SU-DHL-6 (cell line): ENCODE measurements at regions not wholly inside any gene's neighbourhood (a gene's known extent, or its start where the extent isn't known, plus 50 kb on each side); places are given as distances from the start of the nearest gene placed in this dataset.

ENCODE experiments used
- H2AFZ ChIP-seq: fragments of 200-600 bp; sonication (generic); 2 replicates; pipeline ENCODE4 v1.6.1; 2014; ENCODE audit warnings: low read depth, mild to moderate bottlenecking, moderate library complexity, mixed read lengths, antibody characterized with exemption, low read length; ENCODE audit not compliant: severe bottlenecking
- H3F3A ChIP-seq: fragments of 200-600 bp; shearing (Covaris generic); 2 replicates; pipeline ENCODE4 v1.6.0; 2016; ENCODE audit warnings: antibody characterized with exemption, mild to moderate bottlenecking; ENCODE audit not compliant: insufficient read depth
- H3K27ac ChIP-seq: fragments of 200-600 bp; sonication (generic); 2 replicates; pipeline ENCODE4 v1.5.1; 2016; ENCODE audit warnings: low read depth, mild to moderate bottlenecking, low read length, moderate library complexity, mixed read lengths
- H3K27me3 ChIP-seq: fragments of 200-600 bp; sonication (generic), shearing (Covaris generic); 2 replicates; pipeline ENCODE4 v1.6.0; 2014; ENCODE audit warnings: mild to moderate bottlenecking, low read length
- H3K36me3 ChIP-seq: fragments of 200-600 bp; sonication (generic); 2 replicates; pipeline ENCODE4 v1.6.1; 2014; ENCODE audit warnings: mild to moderate bottlenecking, low read length, mixed read lengths
- H3K4me2 ChIP-seq: fragments of 300-600, 200-600 bp; shearing (Covaris generic), sonication (generic); 2 replicates; pipeline ENCODE4 v1.6.0; 2014; ENCODE audit warnings: low read length, low read depth, mild to moderate bottlenecking; ENCODE audit not compliant: poor library complexity, severe bottlenecking
- H3K4me3 ChIP-seq: fragments of 200-600 bp; sonication (generic); 2 replicates; pipeline ENCODE4 v1.5.1; 2014; ENCODE audit warnings: antibody characterized with exemption, low read length, mild to moderate bottlenecking, mixed read lengths; ENCODE audit not compliant: insufficient read depth, poor library complexity, severe bottlenecking
- H3K79me2 ChIP-seq: fragments of 200-600 bp; sonication (generic); 2 replicates; pipeline ENCODE4 v1.6.1; 2014; ENCODE audit warnings: mild to moderate bottlenecking, low read length, moderate library complexity; ENCODE audit not compliant: insufficient read depth
- H3K9ac ChIP-seq: fragments of 200-600 bp; sonication (generic); 2 replicates; pipeline ENCODE4 v1.7.0; 2014; ENCODE audit warnings: mild to moderate bottlenecking, low read length
- H3K9me2 ChIP-seq: fragments of 200-600 bp; sonication (generic); replicated peaks from 2 replicates; pipeline ENCODE4 v1.6.1; 2014; ENCODE audit warnings: low read length; ENCODE audit not compliant: insufficient read depth
- H3K9me3 ChIP-seq: fragments of 200-600 bp; sonication (generic); 2 replicates; pipeline ENCODE4 v1.6.1; 2014; ENCODE audit warnings: low read length, mixed read lengths; ENCODE audit not compliant: insufficient read depth
- H4K20me1 ChIP-seq: fragments of 200-600 bp; sonication (generic); 2 replicates; pipeline ENCODE4 v1.6.1; 2014; ENCODE audit warnings: low read depth, mild to moderate bottlenecking, antibody characterized with exemption, low read length, moderate library complexity, mixed read lengths
- EZH2phosphoT487 ChIP-seq: fragments of 200-600 bp; sonication (generic), shearing (Covaris generic); conservative IDR thresholded peaks from 2 replicates; pipeline ENCODE4 v1.6.1; 2018; ENCODE audit warnings: mild to moderate bottlenecking, antibody characterized with exemption, low read length, moderate library complexity, mixed read lengths
- TF ChIP-seq, protein P1 (sequence below): fragments of 200-600 bp; sonication (generic); IDR thresholded peaks from one replicate; pipeline ENCODE4 v1.5.1; 2017; ENCODE audit warnings: antibody characterized with exemption, mild to moderate bottlenecking, low read length, moderate library complexity; ENCODE audit not compliant: insufficient read depth, poor library complexity, severe bottlenecking

DNA sequence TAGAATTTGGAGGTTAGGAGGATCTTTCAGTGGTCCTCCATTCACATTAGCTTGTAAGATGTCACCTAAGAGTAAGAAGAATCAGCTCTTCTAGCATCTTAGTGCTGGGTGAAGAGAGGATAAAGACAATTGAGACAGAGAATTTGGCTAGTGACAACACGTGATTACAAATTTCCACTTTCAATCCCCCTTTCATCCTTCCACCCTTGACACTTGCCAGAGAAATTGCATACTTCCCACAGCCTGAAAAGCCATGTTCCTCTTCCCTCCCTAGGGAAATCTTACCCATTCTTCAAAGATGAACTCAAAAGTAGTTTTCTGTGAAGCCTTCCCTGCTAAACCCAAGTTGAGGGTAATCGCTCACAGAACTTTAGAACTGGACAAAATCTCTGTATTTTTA lies 282.6 kb upstream of the PTGER4 start:
- Histone ChIP-seq H3K9me3 (no peaks in the 10 kb centered on the region), H3K27me3 (no peaks in the 10 kb centered on the region), H3K4me3 (no peak overlapping the region), H3K79me2 (no peaks in the 10 kb centered on the region), H3K36me3 (no peaks in the 10 kb centered on the region), H3K27ac (no peak overlapping the region), H2AFZ (no peak overlapping the region), H3K4me2 (no peak overlapping the region), H3K9ac (no peak overlapping the region), H4K20me1 (no peaks in the 10 kb centered on the region), H3F3A (no peaks in the 10 kb centered on the region), H3K9me2 (no peaks in the 10 kb centered on the region)
- no peak for TF ChIP-seq EZH2phosphoT487
- TF ChIP-seq, protein P1, sequence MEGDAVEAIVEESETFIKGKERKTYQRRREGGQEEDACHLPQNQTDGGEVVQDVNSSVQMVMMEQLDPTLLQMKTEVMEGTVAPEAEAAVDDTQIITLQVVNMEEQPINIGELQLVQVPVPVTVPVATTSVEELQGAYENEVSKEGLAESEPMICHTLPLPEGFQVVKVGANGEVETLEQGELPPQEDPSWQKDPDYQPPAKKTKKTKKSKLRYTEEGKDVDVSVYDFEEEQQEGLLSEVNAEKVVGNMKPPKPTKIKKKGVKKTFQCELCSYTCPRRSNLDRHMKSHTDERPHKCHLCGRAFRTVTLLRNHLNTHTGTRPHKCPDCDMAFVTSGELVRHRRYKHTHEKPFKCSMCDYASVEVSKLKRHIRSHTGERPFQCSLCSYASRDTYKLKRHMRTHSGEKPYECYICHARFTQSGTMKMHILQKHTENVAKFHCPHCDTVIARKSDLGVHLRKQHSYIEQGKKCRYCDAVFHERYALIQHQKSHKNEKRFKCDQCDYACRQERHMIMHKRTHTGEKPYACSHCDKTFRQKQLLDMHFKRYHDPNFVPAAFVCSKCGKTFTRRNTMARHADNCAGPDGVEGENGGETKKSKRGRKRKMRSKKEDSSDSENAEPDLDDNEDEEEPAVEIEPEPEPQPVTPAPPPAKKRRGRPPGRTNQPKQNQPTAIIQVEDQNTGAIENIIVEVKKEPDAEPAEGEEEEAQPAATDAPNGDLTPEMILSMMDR, result no peak

DNA sequence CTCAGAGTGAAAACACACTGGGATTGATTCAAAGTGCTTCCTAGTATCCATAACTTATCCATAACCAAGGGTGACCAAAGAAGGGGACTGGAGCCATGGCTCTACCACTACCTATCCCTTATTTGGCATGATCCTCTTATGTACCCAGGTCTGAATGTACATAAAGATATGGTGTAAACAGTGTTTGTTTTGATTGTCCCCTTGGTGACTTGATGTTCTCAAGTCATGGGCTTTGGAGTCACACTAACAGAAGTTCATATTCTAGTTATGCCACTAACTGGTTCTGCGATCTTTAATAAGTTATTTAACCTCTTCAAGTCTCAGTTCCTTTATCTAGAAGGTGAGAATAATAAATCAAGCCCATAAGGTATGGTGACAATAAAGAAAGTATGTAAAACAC lies 283.4 kb upstream of the PTGER4 start:
- no peaks in the 10 kb centered on the region for H3K9me3 ChIP-seq
- no peaks in the 10 kb centered on the region for H4K20me1 ChIP-seq
- no peaks in the 10 kb centered on the region for H3K36me3 ChIP-seq
- H3K27me3 ChIP-seq, result no peaks in the 10 kb centered on the region
- no peaks in the 10 kb centered on the region for H3F3A ChIP-seq
- no peak overlapping the region for H3K4me3 ChIP-seq
- H3K9ac ChIP-seq, result no peak overlapping the region
- H3K4me2 ChIP-seq, result no peak overlapping the region
- no peaks in the 10 kb centered on the region for H3K9me2 ChIP-seq
- H3K27ac ChIP-seq, result no peak overlapping the region
- H3K79me2 ChIP-seq, result no peaks in the 10 kb centered on the region
- no peak overlapping the region for H2AFZ ChIP-seq
- TF ChIP-seq, protein P1, result no peak
- TF ChIP-seq EZH2phosphoT487, result no peak

DNA sequence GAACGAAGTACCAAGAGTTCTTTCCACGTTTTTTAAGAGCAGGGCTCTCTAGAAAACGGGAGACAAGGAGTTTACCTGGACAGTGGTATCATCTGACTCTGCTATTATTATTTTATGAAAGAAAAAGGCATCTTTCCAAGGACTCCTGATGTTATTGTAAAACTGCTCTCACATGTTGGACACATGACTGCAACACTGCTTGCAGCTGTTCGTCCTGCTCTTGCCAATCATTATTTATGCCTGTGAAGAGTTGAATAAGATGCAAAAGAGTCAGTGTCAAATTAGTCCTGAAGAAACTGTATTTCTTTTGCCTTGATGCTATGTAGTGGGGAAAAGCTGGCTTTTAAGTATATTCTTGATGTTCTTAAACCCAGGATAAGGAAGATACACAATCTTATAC lies 284.5 kb upstream of the PTGER4 start:
- no peaks in the 10 kb centered on the region for H3K9me3 ChIP-seq
- H3K79me2 ChIP-seq, result no peaks in the 10 kb centered on the region
- no peak overlapping the region for H3K27ac ChIP-seq
- H3K27me3 ChIP-seq, result no peaks in the 10 kb centered on the region
- no peaks in the 10 kb centered on the region for H4K20me1 ChIP-seq
- H3F3A ChIP-seq, result no peaks in the 10 kb centered on the region
- no peak overlapping the region for H3K9ac ChIP-seq
- H3K4me3 ChIP-seq, result no peak overlapping the region
- no peak overlapping the region for H3K4me2 ChIP-seq
- H2AFZ ChIP-seq, result no peak overlapping the region
- no peaks in the 10 kb centered on the region for H3K36me3 ChIP-seq
- no peaks in the 10 kb centered on the region for H3K9me2 ChIP-seq
- TF ChIP-seq, protein P1, result no peak
- TF ChIP-seq EZH2phosphoT487, result no peak
